BLaER1 (cell line): ENCODE measurements at regions not wholly inside any gene's neighbourhood (a gene's known extent, or its start where the extent isn't known, plus 50 kb on each side); places are given as distances from the start of the nearest gene placed in this dataset.
"Not testable (repeated sequence)": the region's sequence is repeated elsewhere in the genome, so short reads cannot be mapped to it uniquely, and the experiment has no call there.

Source experiments
- H3K27ac ChIP-seq: shearing (Covaris generic); formaldehyde crosslinking; 2 replicates; pipeline ENCODE4 v1.8.1; 2022
- H3K27me3 ChIP-seq: shearing (Covaris generic); formaldehyde crosslinking; 2 replicates; pipeline ENCODE4 v1.8.1; 2022
- H3K36me3 ChIP-seq: shearing (Covaris generic); formaldehyde crosslinking; 2 replicates; pipeline ENCODE4 v1.8.1; 2022
- H3K4me1 ChIP-seq: shearing (Covaris generic); formaldehyde crosslinking; 2 replicates; pipeline ENCODE4 v1.8.1; 2022
- H3K4me2 ChIP-seq: shearing (Covaris generic); formaldehyde crosslinking; 2 replicates; pipeline ENCODE4 v1.8.1; 2022
- H3K4me3 ChIP-seq: shearing (Covaris generic); formaldehyde crosslinking; 2 replicates; pipeline ENCODE4 v1.8.1; 2022
- H3K9ac ChIP-seq: shearing (Covaris generic); formaldehyde crosslinking; 2 replicates; pipeline ENCODE4 v1.8.1; 2022
- H3K9me3 ChIP-seq: shearing (Covaris generic); formaldehyde crosslinking; 2 replicates; pipeline ENCODE4 v1.8.1; 2022
- H4K20me1 ChIP-seq: shearing (Covaris generic); formaldehyde crosslinking; 2 replicates; pipeline ENCODE4 v1.8.1; 2022
- Cebpa-rat ChIP-seq: shearing (Covaris generic); IDR thresholded peaks from 2 replicates; pipeline ENCODE4 v1.8.1; 2022

DNA sequence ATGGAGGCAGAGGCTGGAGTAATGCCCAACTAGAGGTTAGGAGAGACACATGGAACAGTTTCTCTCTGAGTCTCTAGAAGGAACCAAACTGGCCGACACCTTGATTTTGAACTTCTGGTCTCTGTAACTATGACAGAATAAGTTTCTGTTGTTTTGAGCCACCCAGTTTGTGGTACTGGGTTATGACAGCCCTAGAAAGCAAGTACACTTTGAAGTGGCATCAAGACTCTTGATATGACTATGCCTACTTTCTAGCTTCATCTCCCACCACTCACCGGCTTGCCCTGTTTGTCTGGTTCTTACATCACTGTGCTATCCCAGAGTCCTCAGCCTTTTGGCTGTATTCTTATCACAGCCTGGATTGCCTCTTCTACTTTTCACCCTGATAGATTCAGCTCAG lies 230.3 kb upstream of the USP24 start:
- H3K9me3 ChIP-seq = no peaks in the 10 kb centered on the region
- no peak for TF ChIP-seq Cebpa-rat
- no peak overlapping the region for H3K27ac ChIP-seq
- no peak overlapping the region for H3K4me2 ChIP-seq
- peaks cover 7% of the 10 kb centered on the region for H3K4me1 ChIP-seq
- H3K9ac ChIP-seq = no peak overlapping the region
- H3K36me3 ChIP-seq = no peaks in the 10 kb centered on the region
- H3K4me3 ChIP-seq = no peak overlapping the region
- no peaks in the 10 kb centered on the region for H3K27me3 ChIP-seq
- no peaks in the 10 kb centered on the region for H4K20me1 ChIP-seq

DNA sequence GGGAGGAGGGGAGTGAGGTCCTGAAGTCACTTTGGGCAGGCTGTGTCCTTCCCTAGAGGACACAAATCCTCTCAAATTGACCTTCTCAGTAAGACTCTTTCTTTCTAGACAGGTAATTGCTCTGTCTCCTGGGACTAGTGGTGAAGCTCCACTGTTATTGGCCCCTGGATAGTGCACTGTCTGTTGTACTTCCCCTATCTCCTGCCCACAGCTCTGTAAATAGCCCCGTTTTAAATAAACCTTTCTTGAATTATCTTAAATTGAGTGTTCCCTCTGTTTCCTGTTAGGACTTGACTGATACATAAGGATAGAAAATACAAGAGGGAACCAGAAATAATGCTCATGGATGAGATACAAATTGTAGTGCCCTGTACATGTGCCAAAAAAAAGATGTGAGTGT lies 229.5 kb upstream of the USP24 start:
- no peak overlapping the region for H3K9ac ChIP-seq
- no peaks in the 10 kb centered on the region for H3K36me3 ChIP-seq
- H4K20me1 ChIP-seq = no peaks in the 10 kb centered on the region
- TF ChIP-seq Cebpa-rat = no peak
- H3K9me3 ChIP-seq = no peaks in the 10 kb centered on the region
- H3K4me1 ChIP-seq = peaks cover 7% of the 10 kb centered on the region
- peak overlapping the region; percentile 10; the same call in 1 of the 2 replicates for H3K4me2 ChIP-seq
- H3K4me3 ChIP-seq = no peak overlapping the region
- H3K27ac ChIP-seq = no peak overlapping the region
- no peaks in the 10 kb centered on the region for H3K27me3 ChIP-seq

- TF ChIP-seq Cebpa-rat = no peak
- no peak overlapping the region for H3K27ac ChIP-seq
- no peaks in the 10 kb centered on the region for H3K9me3 ChIP-seq
- no peak overlapping the region for H3K9ac ChIP-seq
- no peak overlapping the region for H3K4me3 ChIP-seq
- H3K27me3 ChIP-seq = no peaks in the 10 kb centered on the region
- no peaks in the 10 kb centered on the region for H4K20me1 ChIP-seq
- no peaks in the 10 kb centered on the region for H3K36me3 ChIP-seq
- H3K4me2 ChIP-seq = no peak overlapping the region
- peaks cover 7% of the 10 kb centered on the region for H3K4me1 ChIP-seq
These were observed 228.2 kb upstream of the USP24 start for GRCh38 chr1:55443175-55443915.

GRCh38 chr1:55441489-55441888 lies 226.3 kb upstream of the USP24 start:
- Histone ChIP-seq H4K20me1 (no peaks in the 10 kb centered on the region), H3K4me2 (no peak overlapping the region), H3K4me3 (no peak overlapping the region), H3K4me1 (peaks cover 7% of the 10 kb centered on the region), H3K36me3 (no peaks in the 10 kb centered on the region), H3K9ac (no peak overlapping the region), H3K27me3 (no peaks in the 10 kb centered on the region), H3K9me3 (no peaks in the 10 kb centered on the region), H3K27ac (no peak overlapping the region)
- no peak for TF ChIP-seq Cebpa-rat

DNA sequence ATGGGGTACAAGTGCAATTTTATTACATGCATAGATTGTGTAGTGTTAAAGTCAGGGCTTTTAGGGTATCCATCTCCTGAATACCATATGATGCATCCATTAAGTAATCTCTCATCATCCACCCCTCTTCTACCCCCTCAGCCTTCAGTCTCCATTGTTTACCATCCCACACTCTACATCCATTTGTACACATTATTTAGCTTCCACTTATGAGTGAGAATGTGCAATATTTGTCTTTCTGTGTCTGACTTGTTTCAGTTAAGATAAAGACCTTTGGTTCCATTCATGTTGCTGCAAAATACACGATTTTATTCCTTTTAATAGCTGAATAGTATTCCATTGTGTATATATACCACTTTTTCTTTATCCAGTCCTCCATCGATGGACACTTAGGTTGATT lies 222.5 kb upstream of the USP24 start:
- TF ChIP-seq Cebpa-rat = no peak
- Histone ChIP-seq H3K27me3 (no peaks in the 10 kb centered on the region), H3K4me2 (no peak overlapping the region), H3K9ac (no peak overlapping the region), H3K36me3 (no peaks in the 10 kb centered on the region), H3K9me3 (no peaks in the 10 kb centered on the region), H3K4me3 (no peak overlapping the region), H3K27ac (no peak overlapping the region), H3K4me1 (no peaks in the 10 kb centered on the region), H4K20me1 (no peaks in the 10 kb centered on the region)

DNA sequence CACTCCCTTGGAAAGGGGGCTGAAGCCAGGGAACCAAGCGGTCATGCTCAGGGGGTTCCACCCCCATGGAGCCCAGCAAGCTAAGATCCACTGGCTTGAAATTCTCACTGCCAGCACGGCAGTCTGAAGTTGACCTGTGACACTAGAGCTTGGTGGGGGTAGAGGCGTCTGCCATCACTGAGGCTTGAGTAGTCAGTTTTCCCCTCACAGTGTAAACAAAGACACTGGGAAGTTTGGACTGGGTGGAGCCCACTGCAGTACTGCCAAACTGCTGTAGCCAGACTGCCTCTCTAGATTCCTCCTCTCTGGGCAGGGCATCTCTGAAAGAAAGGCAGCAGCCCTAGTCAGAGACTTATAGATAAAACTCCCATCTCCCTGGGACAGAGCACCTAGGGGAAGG lies 215.6 kb upstream of the USP24 start:
- H3K9me3 ChIP-seq, H4K20me1 ChIP-seq, H3K4me3 ChIP-seq, H3K27me3 ChIP-seq, H3K9ac ChIP-seq, H3K36me3 ChIP-seq, H3K4me2 ChIP-seq, H3K4me1 ChIP-seq, H3K27ac ChIP-seq: not testable (repeated sequence)

DNA sequence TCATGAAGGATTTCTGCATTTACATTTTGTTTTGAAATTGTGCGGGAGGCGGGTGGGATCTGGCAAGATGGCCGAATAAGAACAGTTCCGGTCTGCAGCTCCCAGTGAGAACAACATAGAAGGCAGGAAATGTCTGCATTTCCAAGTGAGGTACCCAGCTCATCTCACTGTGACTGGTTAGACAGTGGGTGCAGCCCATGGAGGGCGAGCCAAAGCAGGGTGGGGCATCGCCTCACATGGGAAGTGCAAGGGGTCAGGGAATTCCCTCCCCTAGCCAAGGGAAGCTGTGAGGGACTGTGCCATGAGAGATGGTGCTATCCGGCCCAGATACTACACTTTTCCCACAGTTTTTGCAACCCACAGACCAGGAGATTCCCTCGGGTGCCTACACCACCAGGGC lies 215.0 kb upstream of the USP24 start:
- H3K27ac ChIP-seq = not testable (repeated sequence)

DNA sequence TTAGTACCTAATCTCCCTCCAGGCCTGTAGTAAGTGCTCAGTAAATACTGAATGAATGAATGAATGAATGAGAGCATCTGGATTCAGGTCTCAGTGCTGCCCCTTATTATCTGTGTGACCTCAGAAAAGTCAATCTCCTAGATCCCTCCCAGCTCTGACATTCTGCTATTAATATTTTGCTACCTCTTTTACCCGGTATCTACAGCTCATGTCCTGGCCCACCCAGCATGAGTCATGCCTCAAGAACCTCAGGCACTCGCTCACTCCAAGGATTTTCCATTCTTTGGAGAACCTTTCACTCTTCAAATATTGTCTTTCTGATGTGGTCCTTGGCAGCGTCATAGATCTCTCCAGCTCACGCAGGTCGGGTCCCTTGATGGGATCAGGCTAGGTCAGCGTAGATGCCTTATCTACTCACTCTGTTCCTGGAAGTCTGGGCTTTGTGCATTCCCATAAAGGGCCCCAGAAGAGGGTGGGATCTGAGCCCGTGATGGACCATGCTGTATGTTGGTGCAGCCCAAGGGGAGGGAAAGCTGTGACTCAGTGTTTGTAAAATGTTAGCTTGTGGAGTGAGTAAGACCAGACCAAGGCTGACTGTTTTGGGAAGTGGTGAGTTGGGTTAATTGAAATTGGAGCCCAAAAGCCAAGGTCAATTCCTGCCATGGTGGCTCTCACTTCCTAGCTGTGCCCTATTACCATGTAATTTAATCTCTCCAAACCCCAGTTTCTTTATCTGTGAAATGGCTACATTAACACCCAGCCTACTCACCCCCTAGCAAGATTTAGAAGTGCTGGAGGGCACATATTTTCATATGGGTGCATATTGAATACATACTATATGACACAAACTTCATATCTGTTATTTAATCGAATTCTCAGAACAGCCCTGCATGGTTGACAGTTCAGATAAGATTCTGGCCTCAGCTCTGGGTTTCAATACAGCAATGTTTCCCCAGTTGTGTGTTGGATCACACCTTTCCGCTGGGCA lies 214.1 kb upstream of the USP24 start:
- Histone ChIP-seq H3K9me3 (no peaks in the 10 kb centered on the region), H3K4me1 (peaks cover 5% of the 10 kb centered on the region; the same call in 1 of the 2 replicates), H3K4me3 (no peak overlapping the region), H3K27ac (no peak overlapping the region), H4K20me1 (no peaks in the 10 kb centered on the region), H3K4me2 (no peak overlapping the region), H3K27me3 (no peaks in the 10 kb centered on the region), H3K36me3 (no peaks in the 10 kb centered on the region), H3K9ac (no peak overlapping the region)
- no peak for TF ChIP-seq Cebpa-rat

More for the DNA sequence above, 215.0 kb upstream of the USP24 start:
- not testable (repeated sequence) for H3K4me2 ChIP-seq, H3K9ac ChIP-seq, H3K4me3 ChIP-seq, H3K36me3 ChIP-seq, H3K27me3 ChIP-seq, H3K4me1 ChIP-seq, H4K20me1 ChIP-seq, H3K9me3 ChIP-seq

DNA sequence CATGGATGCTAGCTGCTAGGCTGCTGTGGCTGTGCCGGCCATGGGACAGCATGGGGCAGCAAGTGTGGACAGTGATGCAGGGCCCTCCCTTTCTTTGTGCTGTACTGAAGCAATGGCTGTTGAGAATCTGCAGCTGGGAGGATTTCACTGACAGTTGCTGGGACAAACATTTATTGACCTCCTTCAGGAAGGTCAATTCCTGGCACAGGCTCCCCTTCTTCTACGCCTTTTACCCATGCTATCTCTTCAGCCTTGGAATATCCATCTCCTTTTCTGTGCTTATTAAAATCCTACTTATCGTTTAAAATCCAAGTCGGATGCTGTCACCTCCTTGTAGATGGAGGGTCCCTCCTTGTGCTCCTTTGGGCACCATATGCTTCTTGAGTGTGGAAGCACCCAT lies 213.1 kb upstream of the USP24 start:
- Histone ChIP-seq H3K4me3 (no peak overlapping the region), H3K27me3 (no peaks in the 10 kb centered on the region), H3K9me3 (no peaks in the 10 kb centered on the region), H3K4me2 (no peak overlapping the region), H4K20me1 (no peaks in the 10 kb centered on the region), H3K9ac (no peak overlapping the region), H3K36me3 (no peaks in the 10 kb centered on the region), H3K4me1 (peaks cover 5% of the 10 kb centered on the region; the same call in 1 of the 2 replicates), H3K27ac (no peak overlapping the region)
- TF ChIP-seq Cebpa-rat = no peak

GRCh38 chr1:55427606-55428005 lies 212.4 kb upstream of the USP24 start:
- Histone ChIP-seq H3K9ac (no peak overlapping the region), H3K9me3 (no peaks in the 10 kb centered on the region), H3K4me3 (no peak overlapping the region), H3K27ac (no peak overlapping the region), H4K20me1 (no peaks in the 10 kb centered on the region), H3K4me2 (no peak overlapping the region), H3K36me3 (no peaks in the 10 kb centered on the region), H3K27me3 (no peaks in the 10 kb centered on the region), H3K4me1 (peaks cover 5% of the 10 kb centered on the region; the same call in 1 of the 2 replicates)
- TF ChIP-seq Cebpa-rat = no peak
